Naive thymus-derived CD4-positive, alpha-beta T cell (primary cell): ENCODE measurements at regions not wholly inside any gene's neighbourhood (a gene's known extent, or its start where the extent isn't known, plus 50 kb on each side); places are given as distances from the start of the nearest gene placed in this dataset.

Experiments used
- ATAC-seq: fragments of 150-1000 bp; cut with Tn5 transposase; 2 replicates; pipeline ENCODE4 v1.10.0; 2021; ENCODE audit warnings: mild to moderate bottlenecking, moderate library complexity
- CTCF ChIA-PET: fragments of 350-600 bp; sonication (Branson Sonifier 250); formaldehyde crosslinking; loops from one replicate; lab custom pipeline; 2021; ENCODE audit warnings: antibody characterized with exemption; lab: Charles Lee
- POLR2A ChIA-PET: fragments of 350-600 bp; sonication (Branson Sonifier 250); formaldehyde crosslinking; loops from one replicate; lab custom pipeline; 2021; ENCODE audit warnings: antibody characterized with exemption, inconsistent platforms; lab: Charles Lee
- DNase-seq, 9 donors: peaks; one replicate each; pipeline versions ENCODE4 v3.0.0 to v3.0.0-alpha.2; 2020 to 2022; ENCODE audit warnings: mixed read lengths in 1 of 9
- H3K27ac ChIP-seq: one replicate; pipeline ENCODE4 v1.7.0; 2013; ENCODE audit warnings: mild to moderate bottlenecking, low read depth, low read length, moderate library complexity
- H3K27me3 ChIP-seq, 2 donors: one replicate each; pipeline ENCODE4 v1.7.0; 2013; ENCODE audit warnings: low read length in 2 of 2, mild to moderate bottlenecking in 2 of 2, moderate library complexity in 2 of 2; ENCODE audit not compliant: control insufficient read depth in 2 of 2, insufficient read depth in 2 of 2
- H3K36me3 ChIP-seq, 3 experiments: 1 replicate in 2 of 3; 2 replicates in 1 of 3; pipeline ENCODE4 v1.7.0; 2013; ENCODE audit warnings: low read length in 3 of 3, mild to moderate bottlenecking in 3 of 3, moderate library complexity in 1 of 3; ENCODE audit not compliant: insufficient read depth in 3 of 3, control insufficient read depth in 2 of 3
- H3K4me1 ChIP-seq, 2 donors: one replicate each; pipeline ENCODE4 v1.7.0; 2013; ENCODE audit warnings: low read length in 2 of 2, mild to moderate bottlenecking in 2 of 2, moderate library complexity in 1 of 2; ENCODE audit not compliant: control insufficient read depth in 2 of 2, insufficient read depth in 2 of 2
- H3K4me3 ChIP-seq: 2 replicates; pipeline ENCODE4 v1.7.0; 2013; ENCODE audit warnings: mild to moderate bottlenecking, low read length
- H3K9me3 ChIP-seq, 3 experiments: 1 replicate in 2 of 3; 2 replicates in 1 of 3; pipeline ENCODE4 v1.7.0; 2013; ENCODE audit warnings: low read length in 3 of 3; ENCODE audit not compliant: control insufficient read depth in 2 of 3
- H3K27ac Mint-ChIP-seq, 9 donors: one replicate each; pipeline ENCODE4 v1.8.0; 2020 to 2022; ENCODE audit warnings: mixed read lengths in 9 of 9, mild to moderate bottlenecking in 8 of 9, moderate library complexity in 5 of 9, inconsistent platforms in 2 of 9
- H3K27me3 Mint-ChIP-seq, 5 donors: one replicate each; pipeline ENCODE4 v1.8.0; 2021 to 2022; ENCODE audit warnings: mixed read lengths in 5 of 5, mild to moderate bottlenecking in 1 of 5
- H3K36me3 Mint-ChIP-seq, 5 donors: one replicate each; pipeline ENCODE4 v1.8.0; 2020 to 2022; ENCODE audit warnings: mixed read lengths in 5 of 5, mild to moderate bottlenecking in 3 of 5, inconsistent platforms in 1 of 5
- H3K4me1 Mint-ChIP-seq, 7 donors: one replicate each; pipeline ENCODE4 v1.8.0; 2020 to 2022; ENCODE audit warnings: mixed read lengths in 7 of 7, mild to moderate bottlenecking in 3 of 7, inconsistent platforms in 1 of 7
- H3K4me3 Mint-ChIP-seq, 10 donors: one replicate each; pipeline ENCODE4 v1.8.0; 2020 to 2022; ENCODE audit warnings: mild to moderate bottlenecking in 10 of 10, mixed read lengths in 10 of 10, moderate library complexity in 6 of 10, inconsistent platforms in 2 of 10
- H3K9me3 Mint-ChIP-seq, 11 donors: one replicate each; pipeline ENCODE4 v1.8.0; 2020 to 2022; ENCODE audit warnings: mixed read lengths in 11 of 11, mild to moderate bottlenecking in 4 of 11, inconsistent platforms in 1 of 11, moderate library complexity in 1 of 11
- intact Hi-C, 2 donors: fragments of 100-400 bp; cut with micrococcal nuclease; formaldehyde crosslinking; loops; one replicate each; pipeline ENCODE4 v1.15.1; 2023

GRCh38 chr5:53287573-53287972 lies 178.0 kb upstream of the MOCS2 start:
- H3K36me3 Mint-ChIP-seq: peaks cover 0 to 8% (median 0%) of the 10 kb centered on the region in 5 donors
- Histone ChIP-seq H3K9me3 (peaks cover 0 to 8% (median 0%) of the 10 kb centered on the region in 3 experiments), H3K4me3 (no peak overlapping the region), H3K36me3 (no peaks in the 10 kb centered on the region), H3K4me1 (no peaks in the 10 kb centered on the region), H3K27me3 (no peaks in the 10 kb centered on the region), H3K27ac (no peak overlapping the region)
- H3K27me3 Mint-ChIP-seq: peaks cover 0 to 15% (median 6%) of the 10 kb centered on the region in 5 donors
- intact Hi-C loops: no loop called here
- peaks cover 5 to 55% (median 19%) of the 10 kb centered on the region in 11 donors for H3K9me3 Mint-ChIP-seq
- no peak overlapping the region for H3K27ac Mint-ChIP-seq
- ChIA-PET POLR2A (no interaction called here), CTCF (no interaction called here)
- ATAC-seq: no peak
- no peak for DNase-seq
- no peaks in the 10 kb centered on the region for H3K4me1 Mint-ChIP-seq
- no peak overlapping the region for H3K4me3 Mint-ChIP-seq

GRCh38 chr5:53288511-53288910 lies 179.0 kb upstream of the MOCS2 start:
- Mint-ChIP-seq H3K36me3 (peaks cover 0 to 8% (median 0%) of the 10 kb centered on the region in 5 donors), H3K9me3 (peaks cover 5 to 48% (median 18%) of the 10 kb centered on the region in 11 donors), H3K27ac (no peak overlapping the region), H3K4me1 (no peaks in the 10 kb centered on the region), H3K27me3 (peaks cover 2 to 15% (median 6%) of the 10 kb centered on the region in 5 donors), H3K4me3 (no peak overlapping the region)
- CTCF ChIA-PET: no interaction called here
- Histone ChIP-seq H3K27me3 (no peaks in the 10 kb centered on the region), H3K4me3 (no peak overlapping the region), H3K36me3 (no peaks in the 10 kb centered on the region), H3K9me3 (peaks cover 0 to 8% (median 0%) of the 10 kb centered on the region in 3 experiments), H3K4me1 (no peaks in the 10 kb centered on the region), H3K27ac (no peak overlapping the region)
- intact Hi-C loops: no loop called here
- POLR2A ChIA-PET: no interaction called here
- ATAC-seq: no peak
- no peak for DNase-seq

GRCh38 chr5:53291047-53291446 lies 181.5 kb upstream of the MOCS2 start:
- H3K4me1 Mint-ChIP-seq: no peaks in the 10 kb centered on the region
- H3K36me3 Mint-ChIP-seq: peaks cover 0 to 8% (median 0%) of the 10 kb centered on the region in 5 donors
- intact Hi-C loops: no loop called here
- peaks cover 0 to 8% (median 0%) of the 10 kb centered on the region in 3 experiments for H3K9me3 ChIP-seq
- no peak overlapping the region for H3K27ac ChIP-seq
- peaks cover 4 to 35% (median 14%) of the 10 kb centered on the region in 11 donors for H3K9me3 Mint-ChIP-seq
- ChIA-PET CTCF (no interaction called here), POLR2A (no interaction called here)
- H3K4me3 ChIP-seq: no peak overlapping the region
- DNase-seq: no peak
- H3K27me3 Mint-ChIP-seq: peaks cover 0 to 25% (median 5%) of the 10 kb centered on the region in 5 donors
- H3K27me3 ChIP-seq: no peaks in the 10 kb centered on the region
- H3K36me3 ChIP-seq: no peaks in the 10 kb centered on the region
- no peak overlapping the region for H3K4me3 Mint-ChIP-seq
- no peak overlapping the region for H3K27ac Mint-ChIP-seq
- no peaks in the 10 kb centered on the region for H3K4me1 ChIP-seq
- no peak for ATAC-seq

- Mint-ChIP-seq H3K4me3 (no peak overlapping the region), H3K36me3 (peaks cover 0 to 8% (median 0%) of the 10 kb centered on the region in 5 donors), H3K27ac (no peak overlapping the region), H3K4me1 (no peaks in the 10 kb centered on the region), H3K9me3 (peaks cover 4 to 33% (median 13%) of the 10 kb centered on the region in 11 donors), H3K27me3 (peaks cover 0 to 25% (median 5%) of the 10 kb centered on the region in 5 donors)
- ChIA-PET POLR2A (no interaction called here), CTCF (no interaction called here)
- Histone ChIP-seq H3K27ac (no peak overlapping the region), H3K4me1 (no peaks in the 10 kb centered on the region), H3K4me3 (no peak overlapping the region), H3K36me3 (no peaks in the 10 kb centered on the region), H3K27me3 (no peaks in the 10 kb centered on the region), H3K9me3 (peaks cover 0 to 8% (median 0%) of the 10 kb centered on the region in 3 experiments)
- intact Hi-C loops: no loop called here
- DNase-seq (no peak), ATAC-seq (no peak)
These were observed 182.0 kb upstream of the MOCS2 start for GRCh38 chr5:53291528-53291927.

GRCh38 chr5:53298841-53299240 lies 181.6 kb upstream of the FST start:
- DNase-seq: no peak
- H3K4me1 ChIP-seq: no peaks in the 10 kb centered on the region
- H3K27ac Mint-ChIP-seq: no peak overlapping the region
- H3K9me3 Mint-ChIP-seq: peaks cover 0 to 12% (median 0%) of the 10 kb centered on the region in 11 donors
- peaks cover 2 to 25% (median 7%) of the 10 kb centered on the region in 5 donors for H3K27me3 Mint-ChIP-seq
- ChIA-PET POLR2A (no interaction called here), CTCF (no interaction called here)
- H3K27me3 ChIP-seq: no peaks in the 10 kb centered on the region
- H3K4me3 Mint-ChIP-seq: no peak overlapping the region
- no peak for ATAC-seq
- peaks cover 0 to 3% (median 0%) of the 10 kb centered on the region in 5 donors for H3K36me3 Mint-ChIP-seq
- H3K4me1 Mint-ChIP-seq: peaks cover 0 to 3% (median 0%) of the 10 kb centered on the region in 7 donors
- no peak overlapping the region for H3K27ac ChIP-seq
- intact Hi-C loops: no loop called here
- H3K36me3 ChIP-seq: no peaks in the 10 kb centered on the region
- H3K9me3 ChIP-seq: no peaks in the 10 kb centered on the region
- H3K4me3 ChIP-seq: no peak overlapping the region

GRCh38 chr5:53302529-53302928 lies 177.9 kb upstream of the FST start:
- intact Hi-C loops: no loop called here
- H3K36me3 Mint-ChIP-seq: peaks cover 0 to 3% (median 0%) of the 10 kb centered on the region in 5 donors
- DNase-seq (no peak), ATAC-seq (no peak)
- no peak overlapping the region for H3K27ac Mint-ChIP-seq
- H3K9me3 Mint-ChIP-seq: peaks cover 0 to 26% (median 2%) of the 10 kb centered on the region in 11 donors
- Histone ChIP-seq H3K9me3 (no peaks in the 10 kb centered on the region), H3K27ac (no peak overlapping the region), H3K36me3 (no peaks in the 10 kb centered on the region), H3K4me1 (no peaks in the 10 kb centered on the region), H3K27me3 (no peaks in the 10 kb centered on the region), H3K4me3 (no peak overlapping the region)
- ChIA-PET CTCF (no interaction called here), POLR2A (no interaction called here)
- H3K4me1 Mint-ChIP-seq: peaks cover 0 to 3% (median 0%) of the 10 kb centered on the region in 7 donors
- H3K4me3 Mint-ChIP-seq: no peak overlapping the region
- peaks cover 0 to 17% (median 5%) of the 10 kb centered on the region in 5 donors for H3K27me3 Mint-ChIP-seq

GRCh38 chr5:53303105-53303504 lies 177.3 kb upstream of the FST start:
- peaks cover 1 to 29% (median 3%) of the 10 kb centered on the region in 11 donors for H3K9me3 Mint-ChIP-seq
- ChIA-PET CTCF (no interaction called here), POLR2A (no interaction called here)
- H3K4me3 Mint-ChIP-seq: no peak overlapping the region
- H3K27me3 Mint-ChIP-seq: peaks cover 0 to 15% (median 5%) of the 10 kb centered on the region in 5 donors
- H3K4me1 Mint-ChIP-seq: peaks cover 0 to 3% (median 0%) of the 10 kb centered on the region in 7 donors
- Histone ChIP-seq H3K4me1 (no peaks in the 10 kb centered on the region), H3K36me3 (no peaks in the 10 kb centered on the region), H3K27ac (no peak overlapping the region), H3K4me3 (no peak overlapping the region), H3K27me3 (no peaks in the 10 kb centered on the region), H3K9me3 (no peaks in the 10 kb centered on the region)
- H3K27ac Mint-ChIP-seq: no peak overlapping the region
- DNase-seq: no peak
- H3K36me3 Mint-ChIP-seq: peaks cover 0 to 3% (median 0%) of the 10 kb centered on the region in 5 donors
- intact Hi-C loops: no loop called here
- no peak for ATAC-seq
